Stimulated activated CD8-positive, alpha-beta memory T cell treated with anti-CD3 and anti-CD28 coated beads, Interleukin-12 subunit alpha, Interleukin-12 subunit beta, amount 100 ng/mL, for 24 hours (primary cell): ENCODE measurements at regions not wholly inside any gene's neighbourhood (a gene's known extent, or its start where the extent isn't known, plus 50 kb on each side); places are given as distances from the start of the nearest gene placed in this dataset.
"Not testable (repeated sequence)": the region's sequence is repeated elsewhere in the genome, so short reads cannot be mapped to it uniquely, and the experiment has no call there.

Experiments used
- DNase-seq: peaks from one replicate; pipeline ENCODE4 v3.0.0-alpha.2; 2020; ENCODE audit errors: extremely low read depth

GRCh38 chr13:23947893-23948292 lies 50.6 kb upstream of the C1QTNF9B start:
- DNase-seq: no peak

- no peak for DNase-seq
Observed at GRCh38 chr13:23949200-23949599, 51.9 kb upstream of the C1QTNF9B start.

- no peak for DNase-seq
Observed at GRCh38 chr13:23949736-23950135, 52.4 kb upstream of the C1QTNF9B start.

GRCh38 chr13:23950736-23951510 lies 53.6 kb upstream of the C1QTNF9B start:
- DNase-seq: no peak

- no peak for DNase-seq
Observed at GRCh38 chr13:23952796-23953195, 55.5 kb upstream of the C1QTNF9B start.

GRCh38 chr13:23953860-23954512 lies 56.7 kb upstream of the C1QTNF9B start:
- DNase-seq: no peak

- DNase-seq: no peak
Observed at GRCh38 chr13:23955064-23955463, 57.8 kb upstream of the C1QTNF9B start.

GRCh38 chr13:23956106-23956505 lies 58.8 kb upstream of the C1QTNF9B start:
- no peak for DNase-seq

GRCh38 chr13:23957981-23958380 lies 60.7 kb upstream of the C1QTNF9B start:
- DNase-seq: no peak

- no peak for DNase-seq
Observed at GRCh38 chr13:23959231-23959862, 62.0 kb upstream of the C1QTNF9B start.

GRCh38 chr13:23960566-23961156 lies 63.4 kb upstream of the C1QTNF9B start:
- DNase-seq: no peak

- no peak for DNase-seq
Observed at GRCh38 chr13:23963184-23963931, 66.1 kb upstream of the C1QTNF9B start.

GRCh38 chr13:23963947-23964346 lies 66.6 kb upstream of the C1QTNF9B start:
- no peak for DNase-seq

- no peak for DNase-seq
Observed at GRCh38 chr13:23965346-23965745, 68.0 kb upstream of the C1QTNF9B start.

GRCh38 chr13:23966221-23966690 lies 69.0 kb upstream of the C1QTNF9B start:
- no peak for DNase-seq

- no peak for DNase-seq
Observed at GRCh38 chr13:23966691-23967615, 69.7 kb upstream of the C1QTNF9B start.

- DNase-seq: not testable (repeated sequence)
Observed at GRCh38 chr13:23967792-23968191, 70.5 kb upstream of the C1QTNF9B start.

- DNase-seq: no peak
Observed at GRCh38 chr13:23969647-23970046, 72.3 kb upstream of the C1QTNF9B start.

- no peak for DNase-seq
Observed at GRCh38 chr13:23979361-23980159, 82.3 kb upstream of the C1QTNF9B start.

- peak; percentile 71 for DNase-seq
Observed at GRCh38 chr13:23980160-23980551, 82.9 kb upstream of the C1QTNF9B start.
